Suprapubic skin (tissue), 4 donors: ENCODE measurements at regions not wholly inside any gene's neighbourhood (a gene's known extent, or its start where the extent isn't known, plus 50 kb on each side); places are given as distances from the start of the nearest gene placed in this dataset.

Source experiments
- DNase-seq, 2 donors: peaks; one replicate each; pipeline ENCODE4 v3.0.0-alpha.2; 2019; ENCODE audit warnings: low spot score in 2 of 2
- H3K27ac ChIP-seq: fragments of 200-600 bp; sonication (generic); one replicate; pipeline ENCODE4 v1.5.1; 2019
- H3K27me3 ChIP-seq: fragments of 200-600 bp; sonication (generic); one replicate; pipeline ENCODE4 v1.5.1; 2019
- H3K36me3 ChIP-seq: fragments of 200-600 bp; sonication (generic); one replicate; pipeline ENCODE4 v1.5.1; 2019
- H3K4me1 ChIP-seq: fragments of 200-600 bp; sonication (generic); one replicate; pipeline ENCODE4 v1.5.1; 2019
- H3K4me3 ChIP-seq: fragments of 200-600 bp; sonication (generic); one replicate; pipeline ENCODE4 v1.5.1; 2019; ENCODE audit warnings: mild to moderate bottlenecking
- H3K9me3 ChIP-seq: fragments of 200-600 bp; sonication (generic); one replicate; pipeline ENCODE4 v1.5.1; 2019
- CTCF ChIP-seq, 2 donors: fragments of 200-600 bp in 1 of 2; fragments of 450-650 bp in 1 of 2; sonication (generic) in 1 of 2; IDR thresholded peaks; one replicate each; pipeline ENCODE4 v1.5.1; 2016 to 2019; ENCODE audit warnings: antibody characterized with exemption in 2 of 2, mild to moderate bottlenecking in 1 of 2, moderate library complexity in 1 of 2
- EP300 ChIP-seq: sonication (generic); formaldehyde crosslinking; IDR thresholded peaks from one replicate; pipeline ENCODE4 v1.6.1; 2017; ENCODE audit warnings: antibody characterized with exemption
- POLR2A ChIP-seq, 2 donors: fragments of 450-650 bp; IDR thresholded peaks; one replicate each; pipeline ENCODE4 v1.6.1; 2017; ENCODE audit warnings: antibody characterized with exemption in 2 of 2, mild to moderate bottlenecking in 2 of 2, moderate library complexity in 2 of 2
- POLR2AphosphoS5 ChIP-seq, 3 donors: sonication (generic); formaldehyde crosslinking; IDR thresholded peaks; one replicate each; pipeline ENCODE4 v1.6.1; 2017; ENCODE audit warnings: antibody characterized with exemption in 3 of 3
- WGBS: methylation state at CpG from one replicate; pipeline ENCODE4 v1.1.5; 2018; 5-methylcytosine and 5-hydroxymethylcytosine counted together

GRCh38 chr14:27367345-27367744 lies 769.5 kb upstream of the NOVA1 start:
- TF ChIP-seq CTCF (IDR thresholded peaks at IDR 0.05) (no peak), POLR2AphosphoS5 (IDR thresholded peaks at IDR 0.05) (no peak)
- Histone ChIP-seq H3K4me3 (no peak overlapping the region), H3K27ac (no peak overlapping the region), H3K4me1 (no peaks in the 10 kb centered on the region), H3K36me3 (no peaks in the 10 kb centered on the region), H3K27me3 (no peaks in the 10 kb centered on the region), H3K9me3 (no peaks in the 10 kb centered on the region)
- no peak for DNase-seq
- 80% methylated on average over 1 of the region's 1 CpG for WGBS

- Histone ChIP-seq H3K4me3 (no peak overlapping the region), H3K4me1 (no peaks in the 10 kb centered on the region), H3K9me3 (no peaks in the 10 kb centered on the region), H3K27me3 (no peaks in the 10 kb centered on the region), H3K36me3 (no peaks in the 10 kb centered on the region), H3K27ac (no peak overlapping the region)
- DNase-seq = no peak
- no peak for TF ChIP-seq CTCF (IDR thresholded peaks at IDR 0.05)
- no peak for TF ChIP-seq POLR2AphosphoS5 (IDR thresholded peaks at IDR 0.05)
- no peak for TF ChIP-seq EP300
- TF ChIP-seq POLR2A (IDR thresholded peaks at IDR 0.05) = no peak
- WGBS = 97% methylated on average over 1 of the region's 1 CpG
These were observed 772.2 kb upstream of the NOVA1 start for GRCh38 chr14:27370074-27370473.

- no peak overlapping the region for H3K4me3 ChIP-seq
- no peaks in the 10 kb centered on the region for H3K27me3 ChIP-seq
- H3K4me1 ChIP-seq = no peaks in the 10 kb centered on the region
- H3K27ac ChIP-seq = no peak overlapping the region
- no peaks in the 10 kb centered on the region for H3K9me3 ChIP-seq
- H3K36me3 ChIP-seq = no peaks in the 10 kb centered on the region
- no peak for DNase-seq
- TF ChIP-seq CTCF (IDR thresholded peaks at IDR 0.05) = no peak
These were observed 772.9 kb upstream of the NOVA1 start for GRCh38 chr14:27370775-27371174.

- no peaks in the 10 kb centered on the region for H3K9me3 ChIP-seq
- 79% methylated on average over 4 of the region's 4 CpGs for WGBS
- no peak for DNase-seq
- no peak overlapping the region for H3K27ac ChIP-seq
- TF ChIP-seq POLR2A (IDR thresholded peaks at IDR 0.05) (no peak), CTCF (IDR thresholded peaks at IDR 0.05) (no peak), POLR2AphosphoS5 (IDR thresholded peaks at IDR 0.05) (no peak), EP300 (no peak)
- H3K36me3 ChIP-seq = no peaks in the 10 kb centered on the region
- no peak overlapping the region for H3K4me3 ChIP-seq
- no peaks in the 10 kb centered on the region for H3K4me1 ChIP-seq
- H3K27me3 ChIP-seq = no peaks in the 10 kb centered on the region
These were observed 773.4 kb upstream of the NOVA1 start for GRCh38 chr14:27371209-27371608.

GRCh38 chr14:27371868-27372267 lies 774.0 kb upstream of the NOVA1 start:
- no peak for DNase-seq
- Histone ChIP-seq H3K9me3 (peaks cover 5% of the 10 kb centered on the region), H3K27me3 (no peaks in the 10 kb centered on the region), H3K4me1 (no peaks in the 10 kb centered on the region), H3K36me3 (no peaks in the 10 kb centered on the region), H3K4me3 (no peak overlapping the region), H3K27ac (no peak overlapping the region)
- no peak for TF ChIP-seq EP300
- no peak for TF ChIP-seq CTCF (IDR thresholded peaks at IDR 0.05)
- TF ChIP-seq POLR2AphosphoS5 (IDR thresholded peaks at IDR 0.05) = no peak
- no peak for TF ChIP-seq POLR2A (IDR thresholded peaks at IDR 0.05)
- WGBS = 80% methylated on average over 4 of the region's 4 CpGs
